Choroid plexus epithelial cell (primary cell): ENCODE measurements at regions not wholly inside any gene's neighbourhood (a gene's known extent, or its start where the extent isn't known, plus 50 kb on each side); places are given as distances from the start of the nearest gene placed in this dataset.
"Not testable (repeated sequence)": the region's sequence is repeated elsewhere in the genome, so short reads cannot be mapped to it uniquely, and the experiment has no call there.

Experiments used
- DNase-seq: peaks from one replicate; pipeline ENCODE4 v3.0.0-alpha.2; 2010; ENCODE audit warnings: low read depth
- H3K4me3 ChIP-seq: 2 replicates; pipeline ENCODE4 v1.5.1; 2011; ENCODE audit warnings: low read depth, mild to moderate bottlenecking, control low read depth, low read length, moderate library complexity
- TF ChIP-seq, protein P1 (sequence below): conservative IDR thresholded peaks from 2 replicates; pipeline ENCODE4 v1.5.1; 2011; ENCODE audit warnings: low read depth, mild to moderate bottlenecking, control low read depth, inconsistent platforms, low read length, moderate library complexity

DNA sequence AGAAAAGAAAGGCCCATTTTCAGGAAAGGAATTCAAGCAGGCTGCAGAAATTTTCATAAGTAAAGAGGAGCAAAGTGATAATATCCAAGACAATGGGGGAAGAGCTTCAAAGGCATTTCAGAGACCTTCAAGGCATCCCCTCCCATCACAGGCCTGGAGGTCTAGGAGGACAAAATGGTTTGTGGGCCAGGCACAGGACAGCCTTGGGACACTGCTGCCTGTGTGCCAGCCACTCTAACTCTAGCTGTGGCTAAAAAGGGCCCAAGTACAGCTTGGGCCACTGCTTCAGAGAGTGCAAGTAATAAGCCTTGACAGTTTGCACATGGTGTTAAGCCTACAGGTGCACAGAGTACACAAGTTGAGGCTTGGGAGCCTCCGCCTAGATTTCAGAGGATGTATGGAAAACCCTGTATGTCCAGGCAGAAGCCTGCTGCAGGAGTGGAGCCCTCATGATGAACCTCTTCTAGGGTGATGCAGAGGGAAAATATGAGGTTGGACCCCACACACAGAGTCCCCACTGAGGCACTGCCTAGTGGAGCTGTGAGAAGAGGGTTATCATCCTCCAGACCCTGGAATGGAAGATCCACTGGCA, 51.8 kb upstream of the ZSWIM5 start:
- DNase-seq = no peak
- no peak overlapping the region for H3K4me3 ChIP-seq
- TF ChIP-seq, protein P1, sequence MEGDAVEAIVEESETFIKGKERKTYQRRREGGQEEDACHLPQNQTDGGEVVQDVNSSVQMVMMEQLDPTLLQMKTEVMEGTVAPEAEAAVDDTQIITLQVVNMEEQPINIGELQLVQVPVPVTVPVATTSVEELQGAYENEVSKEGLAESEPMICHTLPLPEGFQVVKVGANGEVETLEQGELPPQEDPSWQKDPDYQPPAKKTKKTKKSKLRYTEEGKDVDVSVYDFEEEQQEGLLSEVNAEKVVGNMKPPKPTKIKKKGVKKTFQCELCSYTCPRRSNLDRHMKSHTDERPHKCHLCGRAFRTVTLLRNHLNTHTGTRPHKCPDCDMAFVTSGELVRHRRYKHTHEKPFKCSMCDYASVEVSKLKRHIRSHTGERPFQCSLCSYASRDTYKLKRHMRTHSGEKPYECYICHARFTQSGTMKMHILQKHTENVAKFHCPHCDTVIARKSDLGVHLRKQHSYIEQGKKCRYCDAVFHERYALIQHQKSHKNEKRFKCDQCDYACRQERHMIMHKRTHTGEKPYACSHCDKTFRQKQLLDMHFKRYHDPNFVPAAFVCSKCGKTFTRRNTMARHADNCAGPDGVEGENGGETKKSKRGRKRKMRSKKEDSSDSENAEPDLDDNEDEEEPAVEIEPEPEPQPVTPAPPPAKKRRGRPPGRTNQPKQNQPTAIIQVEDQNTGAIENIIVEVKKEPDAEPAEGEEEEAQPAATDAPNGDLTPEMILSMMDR = no peak

DNA sequence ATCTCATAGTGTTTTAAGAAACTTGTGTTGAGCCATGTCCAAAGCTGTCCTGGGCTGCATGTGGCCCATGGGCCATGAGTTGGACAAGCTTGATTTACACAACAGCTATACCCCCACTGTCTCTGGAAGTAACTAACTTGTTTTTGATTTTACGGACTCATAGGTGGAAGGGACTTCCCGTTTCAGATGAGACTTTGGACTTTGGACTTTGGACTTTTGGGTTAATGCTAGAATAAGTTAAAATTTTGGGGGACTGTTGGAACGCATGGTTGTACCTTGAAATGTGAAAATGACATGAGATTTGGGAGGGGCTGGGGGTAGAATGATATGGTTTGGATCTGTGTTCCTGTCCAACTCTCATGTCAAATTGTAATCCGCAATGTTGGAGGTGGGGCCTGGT, 52.6 kb upstream of the ZSWIM5 start:
- no peak for DNase-seq
- TF ChIP-seq, protein P1 = no peak
- H3K4me3 ChIP-seq = no peak overlapping the region

DNA sequence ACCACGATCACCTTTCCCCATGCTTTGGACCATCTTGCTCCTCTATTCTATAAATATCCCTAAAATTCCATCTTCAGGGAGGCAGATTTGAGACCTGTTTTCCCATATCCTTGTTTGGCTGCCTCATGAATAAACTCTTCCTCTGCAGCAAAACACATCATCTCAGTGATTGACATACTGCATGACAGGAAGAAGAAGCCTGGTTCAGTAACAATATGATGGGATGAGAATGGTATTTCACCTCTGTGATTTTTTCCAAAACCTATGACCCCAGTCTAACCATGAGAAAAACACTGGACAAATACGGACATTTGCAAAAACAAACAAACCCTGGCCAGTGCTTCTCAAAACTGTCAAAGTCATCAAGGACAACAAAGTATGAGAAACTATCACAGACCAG, 53.8 kb upstream of the ZSWIM5 start:
- TF ChIP-seq, protein P1 = no peak
- DNase-seq = peak; percentile 42
- H3K4me3 ChIP-seq = no peak overlapping the region

DNA sequence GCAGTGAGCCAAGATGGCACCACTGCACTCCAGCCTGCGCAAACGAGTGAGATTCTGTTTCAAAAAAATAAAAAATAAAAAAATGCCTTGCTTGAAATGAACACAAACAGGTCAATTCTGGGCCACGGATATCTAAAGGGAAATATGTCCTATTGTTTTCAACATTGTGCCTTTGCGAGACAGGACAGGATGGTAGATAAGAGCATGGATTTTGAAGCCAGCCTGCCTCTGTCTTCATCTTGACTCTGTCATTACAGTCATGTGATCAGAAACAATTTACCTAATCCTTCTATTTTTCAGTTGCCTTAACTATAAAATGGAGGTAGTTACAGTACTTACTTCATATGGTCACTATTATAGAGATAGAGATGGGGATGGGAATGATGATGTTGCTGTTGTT, 56.7 kb upstream of the ZSWIM5 start:
- DNase-seq = no peak
- TF ChIP-seq, protein P1 = no peak
- no peak overlapping the region for H3K4me3 ChIP-seq

DNA sequence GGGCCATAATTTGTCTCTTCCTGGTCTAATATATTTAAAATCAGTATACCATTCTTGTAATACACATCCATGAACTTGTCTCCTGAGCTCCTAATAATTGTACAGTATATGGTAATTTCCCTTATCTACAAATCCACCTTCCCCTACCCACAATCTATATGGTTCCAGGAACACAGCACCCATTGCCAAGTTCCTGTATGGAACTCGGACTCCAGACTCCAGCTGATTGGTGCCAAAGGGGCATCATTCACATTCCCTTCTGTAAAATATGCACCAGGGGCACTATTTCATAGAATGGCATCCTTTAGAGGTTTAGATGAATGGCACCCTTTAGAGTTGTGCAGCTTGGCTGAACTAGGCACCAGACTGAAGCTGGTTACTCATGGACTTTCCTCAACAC, 58.8 kb upstream of the ZSWIM5 start:
- TF ChIP-seq, protein P1 = no peak
- no peak overlapping the region for H3K4me3 ChIP-seq
- no peak for DNase-seq

DNA sequence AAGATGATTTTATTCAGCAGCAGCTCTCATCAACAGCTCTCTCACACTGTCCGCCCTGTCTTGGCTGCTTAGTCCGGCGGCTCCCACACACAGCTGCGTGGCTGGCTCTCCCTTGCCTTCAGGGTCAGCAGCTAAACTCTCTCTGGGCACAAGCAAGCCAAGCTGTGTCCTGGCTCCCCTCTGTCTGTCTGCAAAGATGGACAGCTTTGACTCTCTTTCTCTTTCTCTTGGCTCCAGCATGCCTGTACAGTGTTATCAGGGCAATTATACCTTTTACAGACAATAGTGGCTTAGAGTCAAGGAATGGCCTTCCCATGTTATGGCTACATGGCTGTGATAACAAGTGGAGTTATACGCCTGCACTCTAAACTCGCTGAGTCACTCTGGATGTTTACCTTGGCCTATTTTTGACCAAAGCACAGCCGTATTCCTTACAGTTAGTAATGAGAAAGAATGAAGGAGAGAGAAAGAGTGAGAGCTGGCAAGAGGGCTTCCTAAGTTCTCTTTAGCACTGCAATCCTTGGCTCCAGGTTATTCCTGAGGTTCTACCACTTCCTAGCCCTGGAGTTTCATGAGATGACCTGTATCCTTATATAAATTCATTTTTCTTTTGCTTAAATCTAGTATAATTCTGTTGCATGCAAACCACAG, 59.9 kb upstream of the ZSWIM5 start:
- no peak overlapping the region for H3K4me3 ChIP-seq
- DNase-seq = peak; percentile 87

DNA sequence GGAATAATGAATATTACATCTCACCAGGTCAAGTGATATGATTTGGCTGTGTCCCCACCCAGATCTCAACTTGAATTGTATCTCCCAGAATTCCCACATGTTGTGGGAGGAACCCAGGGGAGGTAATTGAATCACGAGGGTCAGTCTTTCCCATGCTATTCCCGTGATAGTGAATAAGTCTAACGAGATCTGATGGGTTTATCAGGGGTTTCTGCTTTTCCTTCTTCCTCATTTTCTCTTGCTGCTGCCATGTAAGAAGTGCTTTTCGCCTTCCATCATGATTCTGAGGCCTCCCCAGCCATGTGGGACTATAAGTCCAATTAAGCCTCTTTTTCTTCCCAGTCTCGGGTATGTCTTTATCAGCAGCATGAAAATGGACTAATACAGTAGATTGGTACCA, 58.4 kb upstream of the HPDL start:
- DNase-seq, H3K4me3 ChIP-seq: not testable (repeated sequence)

More for the DNA sequence above, 59.9 kb upstream of the ZSWIM5 start:
- TF ChIP-seq, protein P1 = no peak

DNA sequence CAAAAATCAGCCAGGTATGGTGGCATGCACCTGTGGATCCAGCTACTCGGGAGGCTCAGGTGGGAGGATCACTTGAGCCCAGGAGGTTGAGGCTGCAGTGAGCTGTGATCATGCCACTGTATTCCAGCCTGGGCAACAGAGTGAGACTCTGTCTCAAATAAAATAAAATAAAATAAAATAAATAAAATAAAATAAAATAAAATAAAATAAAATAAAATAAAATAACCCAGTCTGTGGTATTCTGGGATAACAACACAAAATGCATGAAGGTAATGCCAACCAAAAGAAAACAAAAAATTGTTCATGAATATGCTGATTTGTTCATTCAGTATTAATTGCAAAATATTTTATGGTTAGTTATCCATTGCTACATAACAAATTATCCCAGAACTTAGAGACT, 54.4 kb upstream of the HPDL start:
- DNase-seq, H3K4me3 ChIP-seq: not testable (repeated sequence)
